GM21526 (cell line): ENCODE measurements at regions not wholly inside any gene's neighbourhood (a gene's known extent, or its start where the extent isn't known, plus 50 kb on each side); places are given as distances from the start of the nearest gene placed in this dataset.
"Not testable (repeated sequence)": the region's sequence is repeated elsewhere in the genome, so short reads cannot be mapped to it uniquely, and the experiment has no call there.

ENCODE experiments used
- ATAC-seq: cut with Tn5 transposase; IDR thresholded peaks from one replicate; pipeline ENCODE4 v1.9.1; 2021; ENCODE audit warnings: moderate library complexity; ENCODE audit not compliant: unreplicated experiment, low FRiP score

DNA sequence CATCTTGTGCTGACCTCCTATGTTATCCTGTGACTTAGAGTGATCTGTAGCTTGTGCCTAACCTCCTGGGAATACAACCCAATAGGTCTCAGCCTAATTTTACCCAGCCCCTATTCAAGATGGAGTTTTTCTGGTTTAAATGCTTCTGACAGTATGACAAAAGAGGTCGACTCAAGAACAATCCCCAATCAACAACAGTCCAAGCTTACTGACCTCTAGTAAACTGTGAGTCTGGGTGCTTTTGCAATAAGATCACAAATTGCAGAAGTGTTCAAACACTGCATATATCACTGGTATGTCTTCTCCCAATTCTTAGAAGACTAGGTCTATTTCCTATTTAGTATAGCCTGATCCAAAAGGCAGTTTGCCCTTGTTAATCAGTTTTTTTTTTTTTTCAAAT is 323.5 kb upstream of the PTGER4 start:
- no peak for ATAC-seq

DNA sequence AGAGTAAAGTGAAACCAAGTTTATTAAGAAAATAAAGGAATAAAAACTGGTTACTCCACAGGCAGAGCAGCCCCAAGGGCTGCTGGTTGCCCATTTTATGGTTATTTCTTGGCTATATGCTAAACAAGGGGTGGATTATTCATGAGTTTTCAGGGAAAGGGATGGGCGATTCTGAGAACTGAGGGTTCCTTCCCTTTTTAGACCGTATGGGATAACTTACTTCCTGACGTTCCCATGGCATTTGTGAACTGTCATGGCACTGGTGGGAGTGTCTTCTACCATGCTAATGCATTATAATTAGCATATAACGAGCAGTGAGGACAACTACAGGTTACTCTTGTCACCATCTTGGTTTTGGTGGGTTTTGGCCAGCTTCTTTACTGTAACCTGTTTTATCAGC is 323.9 kb upstream of the PTGER4 start:
- no peak for ATAC-seq

DNA sequence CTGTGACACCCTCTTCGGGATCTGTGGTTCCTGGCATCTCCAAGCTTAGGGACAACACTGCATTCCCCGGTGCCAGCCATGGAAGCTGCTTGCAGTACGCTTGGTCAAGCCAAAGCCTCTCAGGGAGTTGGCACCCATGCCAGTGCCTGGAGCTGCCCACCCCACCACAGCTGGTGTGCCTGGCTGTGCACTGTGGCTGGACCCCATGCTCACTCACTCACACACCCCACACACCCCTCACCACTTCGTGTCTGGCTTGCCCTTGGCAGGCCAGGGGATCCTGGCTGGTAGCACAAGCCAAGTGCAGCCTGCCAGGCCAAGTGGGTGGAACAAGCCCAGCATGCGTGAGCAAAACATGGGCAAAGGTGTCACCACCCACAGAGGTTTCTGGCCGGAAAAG is 324.5 kb upstream of the PTGER4 start:
- ATAC-seq = no peak

- no peak for ATAC-seq
Observed at GRCh38 chr5:40354171-40354570, 325.5 kb upstream of the PTGER4 start.

DNA sequence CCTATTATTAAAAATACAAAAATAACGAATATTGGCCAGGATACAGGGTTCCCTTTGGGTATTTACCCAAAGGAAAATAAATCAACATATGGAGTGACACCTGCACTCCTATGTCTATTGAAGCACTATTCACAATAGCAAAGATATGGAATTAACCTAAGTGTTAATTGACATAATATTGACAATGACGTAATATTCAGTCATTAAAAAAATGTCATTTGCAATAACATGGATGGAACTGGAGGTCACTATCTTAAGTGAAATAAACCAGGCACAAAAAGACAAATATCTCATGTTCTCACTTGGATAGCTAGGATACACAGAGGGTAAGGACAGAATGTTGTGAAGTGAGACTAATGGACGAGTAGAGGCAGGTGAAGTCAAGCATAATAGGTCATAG is 326.3 kb upstream of the PTGER4 start:
- no peak for ATAC-seq

- no peak for ATAC-seq
Observed at GRCh38 chr5:40347981-40348725, 331.6 kb upstream of the PTGER4 start.

- no peak for ATAC-seq
Observed at GRCh38 chr5:40346901-40347300, 332.8 kb upstream of the PTGER4 start.

DNA sequence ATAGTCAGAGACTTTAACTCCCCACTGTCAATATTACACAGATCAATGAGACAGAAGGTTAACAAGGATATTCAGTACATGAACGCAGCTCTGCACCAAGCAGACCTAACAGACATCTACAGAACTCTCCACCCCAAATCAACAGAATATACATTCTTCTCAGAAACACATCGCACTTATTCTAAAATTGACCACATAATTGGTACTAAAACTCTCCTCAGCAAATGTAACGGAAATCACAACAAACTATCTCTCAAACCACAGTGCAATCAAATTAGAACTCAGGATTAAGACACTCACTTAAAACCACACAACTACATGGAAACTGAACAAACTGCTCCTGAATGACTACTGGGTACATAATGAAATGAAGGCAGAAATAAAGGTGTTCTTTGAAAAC is 341.3 kb upstream of the PTGER4 start:
- not testable (repeated sequence) for ATAC-seq

- ATAC-seq = no peak
Observed at GRCh38 chr5:40334242-40334635, 345.5 kb upstream of the PTGER4 start.

DNA sequence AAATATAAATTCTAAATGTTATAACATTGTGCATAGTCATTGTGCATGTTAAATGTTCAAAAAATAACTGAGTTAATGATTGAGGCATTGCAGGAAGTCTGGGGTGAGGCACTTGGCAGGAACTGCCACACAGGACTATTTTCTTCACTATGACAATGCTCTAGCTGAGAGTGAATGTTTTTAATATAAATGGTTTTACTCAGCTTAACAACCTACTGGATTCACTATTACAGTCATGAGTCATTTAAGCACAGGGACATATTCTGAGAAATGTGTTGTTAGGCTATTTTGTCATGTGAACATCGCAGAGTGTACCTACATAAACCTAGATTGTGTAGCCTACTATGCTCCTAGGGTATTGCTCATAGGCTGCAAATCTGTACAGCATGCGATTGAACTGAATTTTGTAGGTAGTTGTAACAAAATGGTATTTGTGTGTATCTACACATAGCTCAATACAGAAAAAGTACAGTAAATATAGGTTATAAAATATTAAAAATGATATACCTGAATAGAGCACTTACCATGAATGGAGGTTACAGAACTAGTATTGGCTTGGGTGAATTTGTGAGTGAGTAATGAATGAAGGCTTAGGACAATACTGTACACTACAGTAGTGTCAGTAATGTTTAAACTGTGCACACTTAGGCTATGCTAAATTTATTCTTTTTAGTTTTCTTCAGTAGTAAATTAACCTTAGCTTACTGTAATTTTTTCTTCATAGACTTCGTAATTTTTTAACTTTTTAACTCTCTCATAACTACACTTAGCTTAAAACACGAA is 346.1 kb upstream of the PTGER4 start:
- ATAC-seq = no peak

GRCh38 chr5:40332970-40333369 is 346.7 kb upstream of the PTGER4 start:
- ATAC-seq = no peak

- no peak for ATAC-seq
Observed at GRCh38 chr5:40331616-40332015, 348.1 kb upstream of the PTGER4 start.

- no peak for ATAC-seq
Observed at GRCh38 chr5:40321514-40321913, 358.2 kb upstream of the PTGER4 start.

GRCh38 chr5:40318395-40318794 is 361.3 kb upstream of the PTGER4 start:
- ATAC-seq = no peak

GRCh38 chr5:40317023-40317422 is 362.7 kb upstream of the PTGER4 start:
- ATAC-seq = no peak

- ATAC-seq = no peak
Observed at GRCh38 chr5:40315126-40315525, 364.6 kb upstream of the PTGER4 start.

GRCh38 chr5:40314275-40314674 is 365.4 kb upstream of the PTGER4 start:
- ATAC-seq = no peak

- no peak for ATAC-seq
Observed at GRCh38 chr5:40312205-40312604, 367.5 kb upstream of the PTGER4 start.

DNA sequence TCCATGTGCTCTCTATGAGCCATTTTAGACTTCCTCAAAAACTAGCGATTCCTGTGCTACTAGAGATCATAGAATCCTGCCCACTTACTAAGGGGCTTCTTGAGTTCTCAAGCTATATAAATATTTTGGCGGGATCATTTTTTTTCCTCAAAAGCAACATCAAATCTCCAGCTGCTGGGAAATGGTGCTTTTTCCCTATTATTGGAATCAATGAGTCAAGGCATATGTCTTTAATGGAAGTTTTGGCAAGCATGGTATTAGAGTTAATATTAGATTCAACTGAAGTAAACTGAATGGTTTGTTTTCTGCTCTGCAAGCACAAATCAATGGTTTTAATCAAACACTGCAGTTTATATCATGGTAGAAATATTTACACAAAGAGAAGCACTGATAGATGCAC is 369.9 kb upstream of the PTGER4 start:
- no peak for ATAC-seq

- ATAC-seq = no peak
Observed at GRCh38 chr5:40308867-40309266, 370.8 kb upstream of the PTGER4 start.

GRCh38 chr5:40307920-40308319 is 371.8 kb upstream of the PTGER4 start:
- no peak for ATAC-seq

GRCh38 chr5:40306869-40307487 is 372.7 kb upstream of the PTGER4 start:
- ATAC-seq = no peak
